ENCODE measurements at regions not wholly inside any gene's neighbourhood (a gene's known extent, or its start where the extent isn't known, plus 50 kb on each side); places are given as distances from the start of the nearest gene placed in this dataset.

DNA sequence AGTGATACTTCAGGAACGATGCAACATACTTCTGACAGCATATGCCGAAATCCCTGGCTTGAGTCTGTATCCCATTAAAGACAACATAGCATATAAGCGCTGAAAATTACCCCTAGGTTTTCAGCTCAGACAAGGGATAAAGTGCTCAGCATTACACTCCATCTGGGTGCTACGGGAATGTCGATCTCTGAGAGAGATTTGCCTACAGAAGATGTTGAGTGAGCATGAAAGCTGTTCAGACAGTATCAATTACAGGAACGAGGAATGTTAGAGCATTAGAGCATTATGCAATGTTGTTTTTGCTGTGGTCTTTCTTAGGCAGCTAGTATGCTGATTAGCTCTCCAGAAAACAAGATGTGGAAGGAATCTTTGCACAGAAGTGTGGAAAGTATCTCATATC, 484.5 kb downstream of the LIG4 start:
- no peak for TF ChIP-seq EZH2 (IDR thresholded peaks at IDR 0.05; ENCODE audit: insufficient read depth, low read length)
- TF ChIP-seq, protein P1, sequence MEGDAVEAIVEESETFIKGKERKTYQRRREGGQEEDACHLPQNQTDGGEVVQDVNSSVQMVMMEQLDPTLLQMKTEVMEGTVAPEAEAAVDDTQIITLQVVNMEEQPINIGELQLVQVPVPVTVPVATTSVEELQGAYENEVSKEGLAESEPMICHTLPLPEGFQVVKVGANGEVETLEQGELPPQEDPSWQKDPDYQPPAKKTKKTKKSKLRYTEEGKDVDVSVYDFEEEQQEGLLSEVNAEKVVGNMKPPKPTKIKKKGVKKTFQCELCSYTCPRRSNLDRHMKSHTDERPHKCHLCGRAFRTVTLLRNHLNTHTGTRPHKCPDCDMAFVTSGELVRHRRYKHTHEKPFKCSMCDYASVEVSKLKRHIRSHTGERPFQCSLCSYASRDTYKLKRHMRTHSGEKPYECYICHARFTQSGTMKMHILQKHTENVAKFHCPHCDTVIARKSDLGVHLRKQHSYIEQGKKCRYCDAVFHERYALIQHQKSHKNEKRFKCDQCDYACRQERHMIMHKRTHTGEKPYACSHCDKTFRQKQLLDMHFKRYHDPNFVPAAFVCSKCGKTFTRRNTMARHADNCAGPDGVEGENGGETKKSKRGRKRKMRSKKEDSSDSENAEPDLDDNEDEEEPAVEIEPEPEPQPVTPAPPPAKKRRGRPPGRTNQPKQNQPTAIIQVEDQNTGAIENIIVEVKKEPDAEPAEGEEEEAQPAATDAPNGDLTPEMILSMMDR (IDR thresholded peaks at IDR 0.05; ENCODE audit: insufficient read depth, low read depth, low read length), result no peak

Data from astrocyte (in vitro differentiated cells and primary cell).